Neural progenitor cell (in vitro differentiated cells): ENCODE measurements at regions not wholly inside any gene's neighbourhood (a gene's known extent, or its start where the extent isn't known, plus 50 kb on each side); places are given as distances from the start of the nearest gene placed in this dataset.

Experiments used
- DNase-seq: peaks from one replicate; pipeline ENCODE4 v3.0.0-alpha.2; 2016; ENCODE audit warnings: low spot score
- H2AFZ ChIP-seq: fragments of 200-600 bp; sonication (generic); replicated peaks from 2 replicates; pipeline ENCODE4 v1.6.1; 2016; ENCODE audit warnings: antibody characterized with exemption
- H3F3A ChIP-seq: fragments of 200-600 bp; sonication (generic); 2 replicates; pipeline ENCODE4 v1.6.1; 2016; ENCODE audit warnings: antibody characterized with exemption, low read depth
- H3K27ac ChIP-seq: fragments of 200-600 bp; sonication (generic); 2 replicates; pipeline ENCODE4 v1.5.1; 2016; ENCODE audit warnings: mild to moderate bottlenecking
- H3K27me3 ChIP-seq: fragments of 200-600 bp; sonication (generic); 2 replicates; pipeline ENCODE4 v1.6.1; 2016; ENCODE audit warnings: mild to moderate bottlenecking, moderate library complexity
- H3K36me3 ChIP-seq: fragments of 200-600 bp; sonication (generic); 2 replicates; pipeline ENCODE4 v1.5.1; 2016
- H3K4me1 ChIP-seq: fragments of 200-600 bp; sonication (generic); 2 replicates; pipeline ENCODE4 v1.6.1; 2016; ENCODE audit warnings: mixed run types
- H3K4me2 ChIP-seq: fragments of 200-600 bp; sonication (generic); 2 replicates; pipeline ENCODE4 v1.6.1; 2016
- H3K4me3 ChIP-seq: fragments of 200-600 bp; sonication (generic); 2 replicates; pipeline ENCODE4 v1.5.1; 2016
- H3K79me2 ChIP-seq: fragments of 200-600 bp; sonication (generic); 2 replicates; pipeline ENCODE4 v1.6.1; 2016; ENCODE audit warnings: low read depth
- H3K9ac ChIP-seq: fragments of 200-600 bp; sonication (generic); 2 replicates; pipeline ENCODE4 v1.6.1; 2016
- H3K9me3 ChIP-seq: fragments of 200-600 bp; sonication (generic); 2 replicates; pipeline ENCODE4 v1.5.1; 2016; ENCODE audit warnings: low read depth
- H4K20me1 ChIP-seq: fragments of 200-600 bp; sonication (generic); 2 replicates; pipeline ENCODE4 v1.6.1; 2016; ENCODE audit warnings: low read depth
- H3K27ac Mint-ChIP-seq: 3 replicates; pipeline ENCODE4 v1.8.0; 2021; ENCODE audit warnings: mixed read lengths
- H3K27me3 Mint-ChIP-seq: 2 replicates; pipeline ENCODE4 v1.8.0; 2022; ENCODE audit warnings: low read depth, mild to moderate bottlenecking, inconsistent platforms, moderate library complexity, mixed read lengths; ENCODE audit not compliant: insufficient read depth
- H3K36me3 Mint-ChIP-seq: 3 replicates; pipeline ENCODE4 v1.8.0; 2021; ENCODE audit warnings: mixed read lengths
- H3K4me1 Mint-ChIP-seq: 3 replicates; pipeline ENCODE4 v1.8.0; 2021; ENCODE audit warnings: mixed read lengths
- H3K4me3 Mint-ChIP-seq: 3 replicates; pipeline ENCODE4 v1.8.0; 2021; ENCODE audit warnings: mild to moderate bottlenecking, moderate library complexity, mixed read lengths
- H3K9me3 Mint-ChIP-seq: 3 replicates; pipeline ENCODE4 v1.8.0; 2020; ENCODE audit warnings: mixed read lengths
- EZH2 ChIP-seq: fragments of 200-600 bp; sonication (generic); IDR thresholded peaks from 2 replicates; pipeline ENCODE4 v1.6.1; 2017; ENCODE audit warnings: antibody characterized with exemption, mild to moderate bottlenecking, moderate library complexity
- EZH2phosphoT487 ChIP-seq: fragments of 200-600 bp; sonication (generic); IDR thresholded peaks from 2 replicates; pipeline ENCODE4 v1.6.1; 2017; ENCODE audit warnings: antibody characterized with exemption
- TF ChIP-seq, protein P1 (sequence below): fragments of 200-600 bp; sonication (generic); IDR thresholded peaks from 2 replicates; pipeline ENCODE4 v1.5.1; 2017; ENCODE audit warnings: antibody characterized with exemption, mild to moderate bottlenecking

DNA sequence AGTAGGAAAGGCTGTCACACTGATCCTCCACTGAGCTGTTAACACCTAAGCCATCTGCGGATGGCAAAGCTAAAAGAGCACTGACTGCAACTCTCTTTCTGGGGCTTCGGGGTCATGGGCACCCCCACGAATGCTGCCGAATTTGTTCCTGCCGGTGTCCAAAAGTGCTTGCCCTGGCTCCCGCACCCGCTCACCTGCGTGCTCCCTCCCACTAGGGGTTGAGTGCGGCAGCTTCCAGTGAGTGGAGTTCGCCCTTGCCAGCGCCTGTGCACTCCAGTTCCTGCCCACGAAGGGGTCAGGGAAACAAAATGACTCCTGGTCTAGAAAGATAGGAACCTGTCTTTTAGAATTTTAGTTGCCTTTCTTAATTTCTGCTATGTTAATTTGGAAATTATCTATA, 78.7 kb downstream of the IFI44 start:
- Mint-ChIP-seq H3K36me3 (no peaks in the 10 kb centered on the region), H3K27ac (no peak overlapping the region), H3K9me3 (no peaks in the 10 kb centered on the region), H3K27me3 (no peaks in the 10 kb centered on the region), H3K4me1 (no peaks in the 10 kb centered on the region), H3K4me3 (no peak overlapping the region)
- Histone ChIP-seq H3K9ac (no peak overlapping the region), H2AFZ (no peak overlapping the region), H3K4me2 (no peak overlapping the region), H3K4me3 (no peak overlapping the region), H3K36me3 (no peaks in the 10 kb centered on the region), H4K20me1 (no peaks in the 10 kb centered on the region), H3K27me3 (no peaks in the 10 kb centered on the region), H3K9me3 (no peaks in the 10 kb centered on the region), H3F3A (no peaks in the 10 kb centered on the region), H3K79me2 (no peaks in the 10 kb centered on the region), H3K27ac (no peak overlapping the region), H3K4me1 (no peaks in the 10 kb centered on the region)
- TF ChIP-seq EZH2phosphoT487 (no peak), EZH2 (no peak)
- TF ChIP-seq, protein P1, sequence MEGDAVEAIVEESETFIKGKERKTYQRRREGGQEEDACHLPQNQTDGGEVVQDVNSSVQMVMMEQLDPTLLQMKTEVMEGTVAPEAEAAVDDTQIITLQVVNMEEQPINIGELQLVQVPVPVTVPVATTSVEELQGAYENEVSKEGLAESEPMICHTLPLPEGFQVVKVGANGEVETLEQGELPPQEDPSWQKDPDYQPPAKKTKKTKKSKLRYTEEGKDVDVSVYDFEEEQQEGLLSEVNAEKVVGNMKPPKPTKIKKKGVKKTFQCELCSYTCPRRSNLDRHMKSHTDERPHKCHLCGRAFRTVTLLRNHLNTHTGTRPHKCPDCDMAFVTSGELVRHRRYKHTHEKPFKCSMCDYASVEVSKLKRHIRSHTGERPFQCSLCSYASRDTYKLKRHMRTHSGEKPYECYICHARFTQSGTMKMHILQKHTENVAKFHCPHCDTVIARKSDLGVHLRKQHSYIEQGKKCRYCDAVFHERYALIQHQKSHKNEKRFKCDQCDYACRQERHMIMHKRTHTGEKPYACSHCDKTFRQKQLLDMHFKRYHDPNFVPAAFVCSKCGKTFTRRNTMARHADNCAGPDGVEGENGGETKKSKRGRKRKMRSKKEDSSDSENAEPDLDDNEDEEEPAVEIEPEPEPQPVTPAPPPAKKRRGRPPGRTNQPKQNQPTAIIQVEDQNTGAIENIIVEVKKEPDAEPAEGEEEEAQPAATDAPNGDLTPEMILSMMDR = no peak
- no peak for DNase-seq

DNA sequence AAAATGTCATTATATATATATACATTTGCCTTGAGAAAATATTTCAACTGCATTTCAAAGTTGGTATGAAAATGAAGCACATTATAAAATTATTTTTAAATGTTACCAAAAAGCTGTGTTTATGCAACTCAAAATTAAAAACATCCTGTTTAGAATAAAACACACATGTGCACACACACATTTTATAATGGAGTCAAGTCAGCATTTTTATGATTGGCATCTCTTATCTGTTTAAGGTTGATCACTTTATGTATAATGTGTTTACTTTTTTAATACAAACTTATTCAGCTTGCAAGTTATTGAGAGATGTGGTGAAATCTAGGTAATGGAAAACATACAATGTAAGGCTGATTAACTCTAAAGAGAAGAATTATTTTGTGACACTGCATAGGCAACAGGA, 80.4 kb downstream of the IFI44 start:
- TF ChIP-seq EZH2phosphoT487 (no peak), EZH2 (no peak)
- TF ChIP-seq, protein P1 = no peak
- no peaks in the 10 kb centered on the region for H3K9me3 ChIP-seq
- H3K4me2 ChIP-seq = no peak overlapping the region
- Mint-ChIP-seq H3K36me3 (no peaks in the 10 kb centered on the region), H3K27me3 (no peaks in the 10 kb centered on the region), H3K4me3 (no peak overlapping the region), H3K4me1 (no peaks in the 10 kb centered on the region), H3K27ac (no peak overlapping the region), H3K9me3 (no peaks in the 10 kb centered on the region)
- H3K4me1 ChIP-seq = no peaks in the 10 kb centered on the region
- no peak for DNase-seq
- H3K79me2 ChIP-seq = no peaks in the 10 kb centered on the region
- H3F3A ChIP-seq = no peaks in the 10 kb centered on the region
- no peak overlapping the region for H3K4me3 ChIP-seq
- H4K20me1 ChIP-seq = no peaks in the 10 kb centered on the region
- H3K36me3 ChIP-seq = no peaks in the 10 kb centered on the region
- H2AFZ ChIP-seq = no peak overlapping the region
- no peaks in the 10 kb centered on the region for H3K27me3 ChIP-seq
- no peak overlapping the region for H3K9ac ChIP-seq
- no peak overlapping the region for H3K27ac ChIP-seq

DNA sequence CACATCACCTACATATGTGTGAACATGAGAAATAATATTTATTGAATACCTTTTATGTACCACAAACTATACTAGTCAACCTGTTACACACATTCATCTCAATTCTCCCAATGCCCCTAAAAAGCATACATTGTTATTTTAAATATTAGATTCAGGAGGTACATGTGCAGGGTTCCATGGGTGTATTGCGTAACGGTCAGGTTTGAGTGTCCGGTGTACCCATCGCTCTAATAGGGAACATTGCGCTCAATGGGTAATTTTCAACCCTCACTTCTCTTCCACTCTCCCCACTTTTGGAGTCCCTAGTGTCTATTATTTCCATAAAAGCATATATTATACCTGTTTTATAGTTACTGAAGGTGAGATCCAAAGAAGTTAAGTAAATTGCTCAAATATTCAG, 82.0 kb downstream of the IFI44 start:
- Histone ChIP-seq H4K20me1 (no peaks in the 10 kb centered on the region), H3K27ac (no peak overlapping the region), H3F3A (no peaks in the 10 kb centered on the region), H2AFZ (no peak overlapping the region), H3K36me3 (no peaks in the 10 kb centered on the region), H3K9ac (no peak overlapping the region), H3K79me2 (no peaks in the 10 kb centered on the region), H3K4me2 (no peak overlapping the region), H3K4me3 (no peak overlapping the region), H3K4me1 (no peaks in the 10 kb centered on the region), H3K27me3 (no peaks in the 10 kb centered on the region), H3K9me3 (no peaks in the 10 kb centered on the region)
- Mint-ChIP-seq H3K27ac (no peak overlapping the region), H3K4me1 (no peaks in the 10 kb centered on the region), H3K36me3 (no peaks in the 10 kb centered on the region), H3K27me3 (no peaks in the 10 kb centered on the region), H3K9me3 (no peaks in the 10 kb centered on the region), H3K4me3 (no peak overlapping the region)
- TF ChIP-seq EZH2 (no peak), EZH2phosphoT487 (no peak)
- TF ChIP-seq, protein P1 = no peak
- no peak for DNase-seq

DNA sequence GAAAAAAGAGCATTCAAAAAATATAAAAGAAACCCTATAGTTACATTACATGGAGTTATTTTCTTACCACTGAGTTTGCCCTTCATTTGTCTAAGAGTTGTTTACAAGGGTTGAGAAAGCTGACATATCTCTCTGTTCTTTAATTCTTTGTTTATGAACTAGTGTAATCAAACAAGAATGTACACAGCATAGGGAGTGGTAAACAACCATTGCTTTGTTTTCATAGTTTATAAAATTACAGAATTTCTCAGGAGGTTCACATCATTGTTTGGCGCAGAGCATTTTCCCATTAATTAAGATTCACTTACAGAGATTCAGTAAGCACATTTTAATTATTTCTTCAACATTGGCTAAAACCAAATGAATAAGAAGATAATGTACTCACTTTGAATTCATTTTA, 87.6 kb downstream of the IFI44 start:
- Histone ChIP-seq H3K79me2 (no peaks in the 10 kb centered on the region), H3K36me3 (no peaks in the 10 kb centered on the region), H2AFZ (no peak overlapping the region), H4K20me1 (no peaks in the 10 kb centered on the region), H3K27me3 (no peaks in the 10 kb centered on the region), H3K4me2 (no peak overlapping the region), H3K9ac (no peak overlapping the region), H3K9me3 (no peaks in the 10 kb centered on the region), H3K27ac (no peak overlapping the region), H3F3A (no peaks in the 10 kb centered on the region), H3K4me1 (no peaks in the 10 kb centered on the region), H3K4me3 (no peak overlapping the region)
- TF ChIP-seq EZH2 = no peak
- TF ChIP-seq, protein P1 = no peak
- no peak for TF ChIP-seq EZH2phosphoT487
- no peak overlapping the region for H3K4me3 Mint-ChIP-seq
- H3K4me1 Mint-ChIP-seq = no peaks in the 10 kb centered on the region
- no peaks in the 10 kb centered on the region for H3K36me3 Mint-ChIP-seq
- peaks cover 9% of the 10 kb centered on the region for H3K9me3 Mint-ChIP-seq
- DNase-seq = no peak
- H3K27ac Mint-ChIP-seq = no peak overlapping the region
- no peaks in the 10 kb centered on the region for H3K27me3 Mint-ChIP-seq
